ENCODE measurements at regions not wholly inside any gene's neighbourhood (a gene's known extent, or its start where the extent isn't known, plus 50 kb on each side); places are given as distances from the start of the nearest gene placed in this dataset.
"Not testable (repeated sequence)": the region's sequence is repeated elsewhere in the genome, so short reads cannot be mapped to it uniquely, and the experiment has no call there.

GRCh38 chr10:113473011-113473410, 79.8 kb upstream of the HABP2 start:
- no peak for FAIRE-seq

GRCh38 chr10:113473851-113474250, 79.0 kb upstream of the HABP2 start:
- FAIRE-seq = no peak

DNA sequence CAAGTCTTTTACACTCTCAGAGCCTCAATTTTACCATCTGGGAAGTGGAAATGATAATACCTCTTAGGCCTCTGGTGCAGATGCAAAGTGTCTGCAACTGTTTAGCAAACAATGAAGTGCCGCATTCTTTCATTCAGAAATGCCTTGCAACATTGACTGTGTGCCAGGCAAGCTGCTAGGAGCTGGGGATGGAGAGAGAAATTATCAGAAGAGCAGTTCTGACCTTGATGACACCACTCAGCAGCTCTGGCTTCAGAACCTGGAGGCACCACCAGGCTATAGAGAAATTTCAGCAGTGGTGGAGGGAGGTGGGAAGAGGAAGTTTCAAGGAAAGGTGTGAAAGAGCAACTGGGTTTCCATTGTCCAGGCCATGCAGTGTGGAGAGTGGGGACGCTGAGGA, 78.1 kb upstream of the HABP2 start:
- no peak for FAIRE-seq

DNA sequence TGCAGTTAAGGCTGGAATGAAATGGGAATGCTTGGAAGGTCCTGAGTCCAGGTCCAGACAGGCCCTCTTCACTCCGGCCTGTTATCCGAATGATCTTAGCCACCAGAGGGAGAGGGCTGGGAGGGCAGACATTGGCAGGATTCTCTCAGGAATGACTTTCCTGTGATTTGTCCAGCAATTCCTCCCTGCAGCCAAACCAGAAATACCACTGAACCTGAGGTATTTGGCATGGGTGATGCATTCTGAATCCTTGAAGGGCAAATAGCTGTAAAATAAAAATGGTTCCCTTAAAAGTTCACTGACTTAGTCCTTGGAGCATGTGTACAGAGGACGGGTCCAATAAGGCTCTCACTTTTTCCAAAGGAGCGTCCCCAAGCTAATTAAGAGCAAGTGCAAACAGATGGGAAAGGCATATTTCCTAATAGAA, 77.5 kb upstream of the HABP2 start:
- no peak for FAIRE-seq

DNA sequence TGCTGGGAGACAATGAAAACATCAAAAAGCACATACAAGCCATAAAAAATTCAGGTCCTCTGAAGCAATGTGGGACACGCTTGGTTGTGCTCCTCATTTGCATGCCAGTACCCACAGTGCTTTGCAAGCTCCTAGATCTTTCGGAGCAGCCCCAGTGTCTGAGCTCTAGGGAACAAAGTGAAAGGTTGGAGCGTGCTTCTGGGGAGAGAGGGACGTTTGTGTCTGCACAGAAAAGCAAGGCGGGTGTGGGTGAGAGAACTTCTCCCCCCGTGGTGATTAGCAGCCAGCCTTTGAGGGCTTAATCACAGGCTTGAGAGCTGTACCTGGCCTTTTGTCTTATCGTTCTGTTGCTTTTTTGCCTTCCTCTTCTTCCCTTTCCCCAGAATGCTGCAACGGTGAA, 76.7 kb upstream of the HABP2 start:
- no peak for FAIRE-seq

DNA sequence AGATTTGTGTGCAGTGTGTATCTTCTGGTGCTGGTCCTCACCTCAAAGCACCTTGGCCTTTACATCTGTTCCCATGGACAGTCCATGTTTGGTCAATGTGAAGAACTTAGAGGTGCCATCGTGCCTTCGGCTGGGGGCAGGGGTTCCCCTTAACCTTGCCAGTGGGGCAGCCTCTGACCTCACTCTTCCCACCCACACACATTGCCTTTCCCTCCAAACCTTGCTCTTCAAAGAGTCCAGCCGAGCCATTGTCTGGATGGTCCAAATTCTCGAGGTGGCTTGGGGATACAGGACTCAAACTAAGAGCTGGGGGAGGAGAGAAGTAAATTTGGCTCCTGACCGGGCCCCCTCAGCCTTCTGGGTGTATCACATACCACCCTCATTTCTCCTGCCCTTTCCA, 76.2 kb upstream of the HABP2 start:
- FAIRE-seq = no peak

DNA sequence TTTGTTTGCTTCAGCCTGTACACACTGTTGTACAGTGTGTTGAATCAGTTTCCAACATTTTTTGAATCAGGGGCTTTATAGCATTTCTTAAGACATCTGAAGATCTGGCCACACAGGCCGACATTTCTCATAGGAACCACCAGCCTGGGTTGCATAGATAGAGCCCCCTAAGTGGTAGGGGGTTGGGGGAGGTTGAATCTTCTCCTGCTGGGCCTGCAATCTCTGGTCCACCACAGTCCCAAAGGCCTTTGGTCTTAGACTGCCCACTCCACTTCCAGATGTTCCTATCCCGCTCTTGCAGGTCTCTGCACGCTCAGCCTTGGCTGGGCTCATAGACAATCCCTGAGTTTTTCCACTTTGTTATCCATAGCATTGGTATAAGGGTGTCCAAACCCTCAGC, 75.4 kb upstream of the HABP2 start:
- FAIRE-seq = no peak

GRCh38 chr10:113479346-113480080, 73.3 kb upstream of the HABP2 start:
- FAIRE-seq = no peak

DNA sequence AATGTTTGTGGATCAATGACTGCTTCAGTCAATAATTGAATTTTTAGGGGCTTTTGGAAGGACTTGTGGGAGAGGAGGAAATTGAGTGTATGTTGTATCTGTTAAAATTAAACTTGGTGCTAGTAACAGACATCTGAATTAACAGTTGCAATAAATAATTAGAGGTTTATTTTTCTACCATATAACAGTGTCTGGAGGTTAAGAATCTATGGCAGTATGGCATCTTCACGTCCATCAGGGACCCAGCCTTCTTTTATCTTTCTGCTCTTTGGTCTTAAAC, 72.8 kb upstream of the HABP2 start:
- FAIRE-seq = no peak

GRCh38 chr10:113480851-113481502, 71.9 kb upstream of the HABP2 start:
- no peak for FAIRE-seq

- no peak for FAIRE-seq
These were observed 68.4 kb upstream of the HABP2 start for GRCh38 chr10:113484487-113484886.

- FAIRE-seq = no peak
These were observed 67.1 kb upstream of the HABP2 start for GRCh38 chr10:113485736-113486135.

GRCh38 chr10:113486531-113486930, 66.3 kb upstream of the HABP2 start:
- FAIRE-seq = no peak

- FAIRE-seq = no peak
These were observed 65.7 kb upstream of the HABP2 start for GRCh38 chr10:113487154-113487553.

DNA sequence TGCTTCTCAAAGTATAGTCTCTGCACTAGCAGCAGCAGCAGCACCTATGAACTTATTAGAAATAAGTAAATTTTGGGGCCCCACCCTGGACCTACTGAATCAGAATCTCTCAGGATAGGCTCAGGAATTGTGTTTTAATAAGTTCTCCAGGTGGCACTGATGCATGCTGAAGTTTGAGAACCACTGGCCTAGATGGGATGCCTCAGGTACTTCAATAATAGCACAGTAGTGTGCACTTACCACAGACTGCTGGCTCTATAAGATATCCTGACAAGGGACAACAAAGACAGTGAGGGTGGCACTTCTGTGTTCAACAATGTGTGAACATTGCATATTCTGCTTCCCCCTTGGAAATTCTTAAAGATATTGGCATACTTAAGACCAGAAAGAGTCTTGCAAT, 64.7 kb upstream of the HABP2 start:
- FAIRE-seq = no peak

GRCh38 chr10:113489522-113489921, 63.3 kb upstream of the HABP2 start:
- not testable (repeated sequence) for FAIRE-seq

GRCh38 chr10:113491967-113492565, 60.8 kb upstream of the HABP2 start:
- no peak for FAIRE-seq

- no peak for FAIRE-seq
These were observed 59.7 kb upstream of the HABP2 start for GRCh38 chr10:113493195-113493594.

DNA sequence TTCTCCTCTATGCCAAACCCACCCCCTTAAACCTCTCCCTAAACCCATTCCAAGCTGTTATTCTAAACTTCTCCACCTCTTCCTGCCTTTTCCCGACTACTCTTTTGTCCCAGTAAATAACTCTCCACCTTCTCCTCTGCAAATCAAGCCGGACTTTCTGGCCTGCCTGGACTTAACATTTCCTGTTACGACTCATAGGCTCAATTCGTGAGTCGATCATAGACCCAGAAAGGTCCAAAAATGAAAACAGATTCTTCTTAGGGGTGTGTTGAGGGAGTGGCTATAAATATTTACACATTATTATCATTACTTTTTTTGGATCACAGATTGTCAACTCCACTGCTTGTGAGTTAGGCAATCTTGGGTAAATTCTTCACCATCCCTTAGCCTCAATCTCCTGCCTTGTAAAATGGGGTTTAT, 59.0 kb upstream of the HABP2 start:
- FAIRE-seq = no peak

- FAIRE-seq = no peak
These were observed 58.1 kb upstream of the HABP2 start for GRCh38 chr10:113494761-113495160.

GRCh38 chr10:113495553-113495952, 57.3 kb upstream of the HABP2 start:
- no peak for FAIRE-seq

DNA sequence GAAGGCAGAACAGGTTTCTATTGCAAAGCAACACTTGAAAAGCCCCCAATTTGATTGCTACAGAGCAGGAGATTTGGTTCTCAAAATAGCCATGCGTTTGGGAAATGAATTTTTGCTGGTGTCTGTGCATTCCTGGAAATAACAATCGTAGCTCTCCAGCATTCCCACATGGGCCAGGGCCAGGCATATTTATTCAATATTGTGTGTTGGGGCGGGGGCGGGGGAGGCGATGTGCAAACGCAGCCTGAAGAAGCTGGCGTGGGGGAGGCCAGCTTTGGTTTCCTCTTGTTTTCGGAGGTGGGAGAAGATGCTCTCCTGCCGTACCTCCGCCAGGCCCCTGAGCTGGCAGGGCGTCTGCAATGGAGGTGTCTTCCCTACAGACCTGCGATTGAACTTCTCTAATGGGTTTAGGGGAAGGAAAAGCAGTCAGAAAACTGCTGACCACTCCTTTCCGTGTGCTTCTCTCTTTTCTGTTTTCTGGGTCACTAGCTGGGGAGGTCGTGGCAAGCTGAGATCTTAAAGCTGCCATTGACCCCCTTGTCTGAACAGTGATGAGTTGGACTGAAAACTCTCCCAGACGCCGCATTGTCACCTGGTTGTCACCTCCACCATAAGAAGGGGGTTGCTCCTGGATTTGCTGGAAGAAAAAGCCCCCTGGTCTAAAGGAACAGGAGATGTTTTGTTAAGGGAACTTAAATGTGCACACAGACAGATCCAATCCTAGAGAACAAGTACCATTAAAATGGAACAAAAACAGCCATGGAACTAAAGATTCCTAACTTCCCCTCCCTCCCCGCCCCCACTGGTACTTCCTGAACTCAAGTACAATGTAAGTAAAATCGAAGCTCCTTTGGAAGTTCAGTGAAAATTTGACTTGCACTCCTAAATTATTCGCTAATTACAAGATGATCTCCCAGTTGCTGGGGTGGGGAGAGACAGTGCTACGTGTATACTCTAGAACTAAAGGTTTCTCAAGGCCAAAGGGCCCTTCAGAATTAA, 56.4 kb upstream of the HABP2 start:
- FAIRE-seq = no peak

GRCh38 chr10:113497198-113497597, 55.7 kb upstream of the HABP2 start:
- no peak for FAIRE-seq
